CD4-positive, CD25-positive, alpha-beta regulatory T cell (primary cell): ENCODE measurements at regions not wholly inside any gene's neighbourhood (a gene's known extent, or its start where the extent isn't known, plus 50 kb on each side); places are given as distances from the start of the nearest gene placed in this dataset.

Experiments
- ATAC-seq, 2 donors: fragments of 150-1000 bp; cut with Tn5 transposase; one replicate each; pipeline ENCODE4 v1.10.0; 2021; ENCODE audit warnings: low read depth in 2 of 2, moderate number of reproducible peaks in 2 of 2, moderate library complexity in 1 of 2
- DNase-seq, 3 donors: peaks; one replicate each; pipeline versions ENCODE4 v3.0.0 to v3.0.0-alpha.2; 2012 to 2022; ENCODE audit warnings: mixed read lengths in 1 of 3
- H3K27ac ChIP-seq: one replicate; pipeline ENCODE4 v1.7.0; 2013; ENCODE audit warnings: mild to moderate bottlenecking, low read length; ENCODE audit not compliant: insufficient read depth, poor library complexity, severe bottlenecking
- H3K27me3 ChIP-seq: one replicate; pipeline ENCODE4 v1.7.0; 2013; ENCODE audit warnings: low read length; ENCODE audit not compliant: control insufficient read depth, insufficient read depth
- H3K36me3 ChIP-seq: one replicate; pipeline ENCODE4 v1.7.0; 2013; ENCODE audit warnings: mild to moderate bottlenecking, low read length, moderate library complexity; ENCODE audit not compliant: control insufficient read depth, insufficient read depth
- H3K4me1 ChIP-seq: 2 replicates; pipeline ENCODE4 v1.7.0; 2013; ENCODE audit warnings: mild to moderate bottlenecking, low read length; ENCODE audit not compliant: insufficient read depth, control insufficient read depth, poor library complexity, severe bottlenecking
- H3K4me3 ChIP-seq: one replicate; pipeline ENCODE4 v1.7.0; 2013; ENCODE audit warnings: low read depth, mild to moderate bottlenecking, low read length, moderate library complexity
- H3K9me3 ChIP-seq, 2 experiments: 1 replicate in 1 of 2; 2 replicates in 1 of 2; pipeline ENCODE4 v1.7.0; 2013; ENCODE audit warnings: low read length in 2 of 2, mild to moderate bottlenecking in 1 of 2, moderate library complexity in 1 of 2; ENCODE audit not compliant: control insufficient read depth in 2 of 2
- H3K27ac Mint-ChIP-seq, 3 donors: one replicate each; pipeline ENCODE4 v1.8.0; 2020 to 2022; ENCODE audit warnings: mild to moderate bottlenecking in 3 of 3, mixed read lengths in 3 of 3, moderate library complexity in 2 of 3
- H3K27me3 Mint-ChIP-seq: one replicate; pipeline ENCODE4 v1.8.0; 2022; ENCODE audit warnings: mild to moderate bottlenecking, mixed read lengths
- H3K36me3 Mint-ChIP-seq: one replicate; pipeline ENCODE4 v1.8.0; 2020; ENCODE audit warnings: mixed read lengths
- H3K4me1 Mint-ChIP-seq, 4 donors: one replicate each; pipeline ENCODE4 v1.8.0; 2020 to 2022; ENCODE audit warnings: mixed read lengths in 4 of 4, mild to moderate bottlenecking in 1 of 4
- H3K4me3 Mint-ChIP-seq, 4 donors: one replicate each; pipeline ENCODE4 v1.8.0; 2020 to 2022; ENCODE audit warnings: mild to moderate bottlenecking in 4 of 4, mixed read lengths in 4 of 4, moderate library complexity in 3 of 4
- H3K9me3 Mint-ChIP-seq, 7 donors: one replicate each; pipeline ENCODE4 v1.8.0; 2020 to 2022; ENCODE audit warnings: mixed read lengths in 7 of 7, mild to moderate bottlenecking in 3 of 7, moderate library complexity in 2 of 7

- Histone ChIP-seq H3K4me1 (peaks cover 4% of the 10 kb centered on the region), H3K27ac (peak overlapping the region; percentile 55), H3K27me3 (no peaks in the 10 kb centered on the region), H3K9me3 (no peaks in the 10 kb centered on the region), H3K36me3 (no peaks in the 10 kb centered on the region), H3K4me3 (peak overlapping the region; percentile 84)
- no peaks in the 10 kb centered on the region for H3K9me3 Mint-ChIP-seq
- peaks cover 6% of the 10 kb centered on the region for H3K27me3 Mint-ChIP-seq
- DNase-seq, result peak; percentile 25 to 80 (median 52)
- peak overlapping the region; percentile 46 to 94 (median 86) for H3K27ac Mint-ChIP-seq
- peak; percentile 82 to 85 for ATAC-seq
- peak overlapping the region; percentile 62 to 95 (median 94) for H3K4me3 Mint-ChIP-seq
- peaks cover 0 to 23% (median 2%) of the 10 kb centered on the region in 4 donors for H3K4me1 Mint-ChIP-seq
- no peaks in the 10 kb centered on the region for H3K36me3 Mint-ChIP-seq
These were observed 323.7 kb upstream of the OR4E1 start for GRCh38 chr14:21997300-21997699.

GRCh38 chr14:21995332-21995731 is 321.7 kb upstream of the OR4E1 start:
- H3K36me3 ChIP-seq, result no peaks in the 10 kb centered on the region
- Mint-ChIP-seq H3K4me1 (peaks cover 0 to 18% (median 1%) of the 10 kb centered on the region in 4 donors), H3K36me3 (no peaks in the 10 kb centered on the region), H3K9me3 (no peaks in the 10 kb centered on the region), H3K27me3 (peaks cover 6% of the 10 kb centered on the region), H3K4me3 (no peak overlapping the region), H3K27ac (no peak overlapping the region)
- peaks cover 4% of the 10 kb centered on the region for H3K4me1 ChIP-seq
- DNase-seq (no peak), ATAC-seq (no peak)
- H3K27me3 ChIP-seq, result no peaks in the 10 kb centered on the region
- peak overlapping the region; percentile 60 for H3K27ac ChIP-seq
- H3K9me3 ChIP-seq, result no peaks in the 10 kb centered on the region
- no peak overlapping the region for H3K4me3 ChIP-seq

- peaks cover 0 to 24% (median 3%) of the 10 kb centered on the region in 4 donors for H3K4me1 Mint-ChIP-seq
- peak overlapping the region in 2 of 4 donors; percentile 70 to 77 for H3K4me3 Mint-ChIP-seq
- H3K27me3 ChIP-seq, result no peaks in the 10 kb centered on the region
These were observed 320.2 kb upstream of the OR4E1 start for GRCh38 chr14:21993837-21994236.

GRCh38 chr14:21993070-21993469 is 319.5 kb upstream of the OR4E1 start:
- Mint-ChIP-seq H3K4me3 (peak overlapping the region; percentile 47 to 77 (median 74)), H3K27me3 (peaks cover 6% of the 10 kb centered on the region), H3K9me3 (no peaks in the 10 kb centered on the region), H3K27ac (peak overlapping the region in 2 of 3 donors; percentile 26 to 35), H3K4me1 (peaks cover 0 to 26% (median 8%) of the 10 kb centered on the region in 4 donors), H3K36me3 (no peaks in the 10 kb centered on the region)
- Histone ChIP-seq H3K4me1 (peaks cover 4% of the 10 kb centered on the region), H3K4me3 (peak overlapping the region; percentile 72), H3K27me3 (no peaks in the 10 kb centered on the region), H3K9me3 (no peaks in the 10 kb centered on the region), H3K27ac (peak overlapping the region; percentile 60), H3K36me3 (no peaks in the 10 kb centered on the region)
- ATAC-seq (no peak), DNase-seq (no peak)

More at GRCh38 chr14:21993837-21994236, 320.2 kb upstream of the OR4E1 start:
- Histone ChIP-seq H3K9me3 (no peaks in the 10 kb centered on the region), H3K4me1 (peaks cover 4% of the 10 kb centered on the region), H3K4me3 (peak overlapping the region; percentile 72), H3K36me3 (no peaks in the 10 kb centered on the region), H3K27ac (peak overlapping the region; percentile 60)
- Mint-ChIP-seq H3K27ac (no peak overlapping the region), H3K9me3 (no peaks in the 10 kb centered on the region), H3K36me3 (no peaks in the 10 kb centered on the region), H3K27me3 (peaks cover 6% of the 10 kb centered on the region)
- DNase-seq, result no peak
- no peak for ATAC-seq

- Histone ChIP-seq H3K4me1 (peaks cover 4% of the 10 kb centered on the region), H3K9me3 (no peaks in the 10 kb centered on the region), H3K36me3 (no peaks in the 10 kb centered on the region), H3K4me3 (peak overlapping the region; percentile 76), H3K27ac (no peak overlapping the region), H3K27me3 (no peaks in the 10 kb centered on the region)
- Mint-ChIP-seq H3K27ac (no peak overlapping the region), H3K9me3 (peaks cover 0 to 2% (median 0%) of the 10 kb centered on the region in 7 donors), H3K4me3 (peak overlapping the region; percentile 52 to 77 (median 76)), H3K36me3 (no peaks in the 10 kb centered on the region), H3K27me3 (peaks cover 6% of the 10 kb centered on the region), H3K4me1 (peaks cover 0 to 30% (median 12%) of the 10 kb centered on the region in 4 donors)
- DNase-seq (no peak), ATAC-seq (peak; percentile 50 to 55)
These were observed 317.5 kb upstream of the OR4E1 start for GRCh38 chr14:21991130-21991529.

GRCh38 chr14:21990116-21990515 is 316.5 kb upstream of the OR4E1 start:
- DNase-seq (peak in 1 of 3 donors; percentile 62), ATAC-seq (peak; percentile 52 to 60)
- H3K27ac ChIP-seq, result peak overlapping the region; percentile 29
- Mint-ChIP-seq H3K9me3 (peaks cover 0 to 2% (median 0%) of the 10 kb centered on the region in 7 donors), H3K4me3 (peak overlapping the region; percentile 67 to 92 (median 83)), H3K27ac (peak overlapping the region in 2 of 3 donors; percentile 52 to 76), H3K27me3 (peaks cover 13% of the 10 kb centered on the region), H3K36me3 (no peaks in the 10 kb centered on the region), H3K4me1 (peaks cover 0 to 25% (median 13%) of the 10 kb centered on the region in 4 donors)
- H3K27me3 ChIP-seq, result no peaks in the 10 kb centered on the region
- no peaks in the 10 kb centered on the region for H3K9me3 ChIP-seq
- H3K4me3 ChIP-seq, result peak overlapping the region; percentile 76
- H3K4me1 ChIP-seq, result peaks cover 4% of the 10 kb centered on the region
- no peaks in the 10 kb centered on the region for H3K36me3 ChIP-seq

GRCh38 chr14:21989090-21989489 is 315.5 kb upstream of the OR4E1 start:
- Histone ChIP-seq H3K9me3 (no peaks in the 10 kb centered on the region), H3K4me1 (peaks cover under 1% of the 10 kb centered on the region), H3K27ac (peak overlapping the region; percentile 52), H3K27me3 (no peaks in the 10 kb centered on the region), H3K4me3 (peak overlapping the region; percentile 32), H3K36me3 (no peaks in the 10 kb centered on the region)
- peak overlapping the region in 3 of 4 donors; percentile 41 to 88 (median 68) for H3K4me3 Mint-ChIP-seq
- peaks cover 0 to 20% (median 11%) of the 10 kb centered on the region in 4 donors for H3K4me1 Mint-ChIP-seq
- ATAC-seq (no peak), DNase-seq (no peak)
- no peaks in the 10 kb centered on the region for H3K36me3 Mint-ChIP-seq
- peak overlapping the region in 1 of 3 donors; percentile 51 for H3K27ac Mint-ChIP-seq
- H3K9me3 Mint-ChIP-seq, result peaks cover 0 to 2% (median 0%) of the 10 kb centered on the region in 7 donors
- peaks cover 8% of the 10 kb centered on the region for H3K27me3 Mint-ChIP-seq

- Mint-ChIP-seq H3K9me3 (peaks cover 0 to 2% (median 0%) of the 10 kb centered on the region in 7 donors), H3K4me1 (peaks cover 0 to 19% (median 11%) of the 10 kb centered on the region in 4 donors), H3K4me3 (peak overlapping the region in 2 of 4 donors; percentile 39 to 71), H3K36me3 (no peaks in the 10 kb centered on the region), H3K27me3 (peaks cover 7% of the 10 kb centered on the region), H3K27ac (peak overlapping the region in 1 of 3 donors; percentile 59)
- H3K36me3 ChIP-seq, result no peaks in the 10 kb centered on the region
- no peaks in the 10 kb centered on the region for H3K27me3 ChIP-seq
- ATAC-seq (no peak), DNase-seq (no peak)
- H3K9me3 ChIP-seq, result no peaks in the 10 kb centered on the region
- H3K4me3 ChIP-seq, result peak overlapping the region; percentile 44
- no peaks in the 10 kb centered on the region for H3K4me1 ChIP-seq
- peak overlapping the region; percentile 14 for H3K27ac ChIP-seq
These were observed 314.8 kb upstream of the OR4E1 start for GRCh38 chr14:21988413-21988812.
